ENCODE measurements at regions not wholly inside any gene's neighbourhood (a gene's known extent, or its start where the extent isn't known, plus 50 kb on each side); places are given as distances from the start of the nearest gene placed in this dataset.
A peak's percentile ranks its signal among the peaks of the same experiment; 100 is the strongest.

- intact Hi-C loops (cut with DNase I): no loop called here
- H3K4me1 ChIP-seq: peaks cover 0 to 42% (median 11%) of the 10 kb centered on the region in 12 donors
- TF ChIP-seq POLR2A (IDR thresholded peaks at IDR 0.05) (no peak), CTCF (IDR thresholded peaks at IDR 0.05) (no peak)
- H3K27me3 ChIP-seq: no peaks in the 10 kb centered on the region
- H3K36me3 ChIP-seq: no peaks in the 10 kb centered on the region
- H3K27ac ChIP-seq: peak overlapping the region in 3 of 12 donors; percentile 18 to 43 (median 21)
- no peak overlapping the region for H3K4me3 ChIP-seq
- no peak for DNase-seq
- ATAC-seq: peak in 3 of 4 donors; percentile 32 to 63 (median 57)
- H3K9me3 ChIP-seq: no peaks in the 10 kb centered on the region
- 33 to 53% (median 44%) methylated on average over 3 of the region's 3 CpGs for WGBS, 4 donors
These were observed 135.0 kb downstream of the DLEU7 start for GRCh38 chr13:50708461-50708860.

GRCh38 chr13:50709058-50709457 lies 134.4 kb downstream of the DLEU7 start:
- peaks cover 0 to 47% (median 11%) of the 10 kb centered on the region in 12 donors for H3K4me1 ChIP-seq
- ATAC-seq (no peak), DNase-seq (no peak)
- H3K4me3 ChIP-seq: no peak overlapping the region
- TF ChIP-seq POLR2A (IDR thresholded peaks at IDR 0.05) (no peak), CTCF (IDR thresholded peaks at IDR 0.05) (no peak)
- H3K36me3 ChIP-seq: no peaks in the 10 kb centered on the region
- H3K27ac ChIP-seq: peak overlapping the region in 3 of 12 donors; percentile 21 to 43 (median 28)
- no peaks in the 10 kb centered on the region for H3K27me3 ChIP-seq
- H3K9me3 ChIP-seq: no peaks in the 10 kb centered on the region
- intact Hi-C loops (cut with DNase I): no loop called here
- WGBS, 4 donors: 93 to 98% (median 97%) methylated on average over 2 of the region's 2 CpGs

DNA sequence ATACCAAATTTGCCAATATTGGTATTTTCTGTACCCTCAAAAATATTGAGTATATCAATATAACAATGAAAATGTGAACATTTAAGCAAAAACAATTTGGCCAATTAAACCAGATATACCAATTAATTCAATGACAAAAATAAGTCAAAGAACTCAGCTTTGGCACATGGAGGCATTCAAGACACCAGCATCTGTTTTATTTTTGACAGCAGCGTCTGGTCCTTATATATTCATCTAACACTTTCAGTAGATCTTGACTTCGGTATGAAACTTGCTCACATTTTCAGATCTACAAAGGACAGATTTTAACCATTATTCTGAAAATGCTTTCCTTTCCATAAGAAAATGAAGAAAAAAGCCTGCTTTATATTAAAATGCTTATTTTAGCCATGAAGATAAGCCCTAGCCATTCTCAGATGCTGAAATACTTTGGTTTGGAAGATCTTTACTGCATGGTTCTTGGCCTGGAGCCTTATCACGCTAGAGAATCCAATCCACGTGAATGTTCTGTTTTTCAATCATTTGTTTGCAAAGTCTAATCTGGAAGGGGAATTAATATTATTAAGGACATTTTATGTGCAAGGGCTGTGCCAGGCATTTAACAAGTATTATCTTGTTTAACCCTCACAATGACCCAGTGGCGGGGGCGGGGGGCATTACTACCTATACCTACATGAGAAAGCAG lies 132.2 kb downstream of the DLEU7 start:
- intact Hi-C loops (cut with DNase I): no loop called here
- WGBS, 4 donors: 75 to 78% (median 76%) methylated on average over 6 of the region's 6 CpGs
- Histone ChIP-seq H3K9me3 (no peaks in the 10 kb centered on the region), H3K27me3 (no peaks in the 10 kb centered on the region), H3K4me1 (peaks cover 0 to 65% (median 11%) of the 10 kb centered on the region in 12 donors), H3K36me3 (no peaks in the 10 kb centered on the region), H3K27ac (peak overlapping the region in 2 of 12 donors; percentile 21 to 83), H3K4me3 (no peak overlapping the region)
- TF ChIP-seq POLR2A (IDR thresholded peaks at IDR 0.05) (no peak), CTCF (IDR thresholded peaks at IDR 0.05) (no peak)
- DNase-seq (no peak), ATAC-seq (no peak)

DNA sequence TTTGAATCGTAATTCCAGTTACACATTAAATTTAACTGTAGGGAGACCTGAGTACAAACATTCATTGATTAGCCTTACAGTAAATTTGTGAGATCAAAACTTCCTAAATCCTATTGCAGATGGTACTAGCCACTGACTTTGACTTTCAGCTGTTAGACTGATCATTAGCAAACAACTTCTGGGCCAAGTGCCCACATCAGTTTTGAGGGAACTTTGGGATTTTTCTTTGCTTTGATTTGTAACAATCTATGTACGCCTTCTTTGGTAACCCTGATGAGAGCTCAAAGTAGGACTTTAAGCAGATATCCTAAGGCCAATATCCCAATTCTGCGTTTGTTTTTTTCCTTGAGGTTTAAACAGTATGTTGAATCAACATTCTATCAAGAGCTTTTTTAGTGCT lies 131.5 kb downstream of the DLEU7 start:
- no peaks in the 10 kb centered on the region for H3K27me3 ChIP-seq
- intact Hi-C loops (cut with DNase I): no loop called here
- no peak for TF ChIP-seq POLR2A (IDR thresholded peaks at IDR 0.05)
- no peak for TF ChIP-seq CTCF (IDR thresholded peaks at IDR 0.05)
- no peak for DNase-seq
- H3K4me1 ChIP-seq: peaks cover 0 to 70% (median 11%) of the 10 kb centered on the region in 12 donors
- no peak overlapping the region for H3K4me3 ChIP-seq
- no peaks in the 10 kb centered on the region for H3K9me3 ChIP-seq
- no peaks in the 10 kb centered on the region for H3K36me3 ChIP-seq
- WGBS, 4 donors: 86 to 90% (median 89%) methylated on average over 3 of the region's 3 CpGs
- H3K27ac ChIP-seq: peak overlapping the region in 4 of 12 donors; percentile 1 to 83 (median 11)
- ATAC-seq: no peak

Measured in heart left ventricle (tissue), 16 donors.